ENCODE measurements at regions not wholly inside any gene's neighbourhood (a gene's known extent, or its start where the extent isn't known, plus 50 kb on each side); places are given as distances from the start of the nearest gene placed in this dataset.

- no peak overlapping the region for H3K27ac ChIP-seq
- no peak for ATAC-seq
- peaks cover 2% of the 10 kb centered on the region for H3K9me3 ChIP-seq
- no peak overlapping the region for H3K4me3 ChIP-seq
- intact Hi-C loops (cut with DNase I): no loop called here
- no peak for DNase-seq
- H3K36me3 ChIP-seq: no peaks in the 10 kb centered on the region
- no peak for TF ChIP-seq CTCF (IDR thresholded peaks at IDR 0.05)
- no peaks in the 10 kb centered on the region for H3K27me3 ChIP-seq (ENCODE audit: low read depth)
- no peaks in the 10 kb centered on the region for H3K4me1 ChIP-seq
These were observed 610.4 kb upstream of the NETO1 start for GRCh38 chr18:73478191-73478590.

GRCh38 chr18:73476031-73476430 lies 608.2 kb upstream of the NETO1 start:
- no peak overlapping the region for H3K27ac ChIP-seq
- no peaks in the 10 kb centered on the region for H3K4me1 ChIP-seq
- no peaks in the 10 kb centered on the region for H3K36me3 ChIP-seq
- H3K9me3 ChIP-seq: peaks cover 5% of the 10 kb centered on the region
- no peaks in the 10 kb centered on the region for H3K27me3 ChIP-seq (ENCODE audit: low read depth)
- intact Hi-C loops (cut with DNase I): no loop called here
- ATAC-seq (no peak), DNase-seq (no peak)
- TF ChIP-seq CTCF (IDR thresholded peaks at IDR 0.05): no peak
- no peak overlapping the region for H3K4me3 ChIP-seq

- Histone ChIP-seq H3K4me3 (no peak overlapping the region), H3K9me3 (no peaks in the 10 kb centered on the region), H3K27me3 (ENCODE audit: low read depth) (no peaks in the 10 kb centered on the region), H3K36me3 (no peaks in the 10 kb centered on the region), H3K4me1 (no peaks in the 10 kb centered on the region), H3K27ac (no peak overlapping the region)
- ATAC-seq (no peak), DNase-seq (no peak)
- TF ChIP-seq CTCF (IDR thresholded peaks at IDR 0.05): no peak
- intact Hi-C loops (cut with DNase I): no loop called here
These were observed 594.3 kb upstream of the NETO1 start for GRCh38 chr18:73462092-73462491.

GRCh38 chr18:73461780-73462059 lies 593.9 kb upstream of the NETO1 start:
- DNase-seq: no peak
- Histone ChIP-seq H3K36me3 (no peaks in the 10 kb centered on the region), H3K27ac (no peak overlapping the region), H3K4me3 (no peak overlapping the region), H3K4me1 (no peaks in the 10 kb centered on the region), H3K9me3 (no peaks in the 10 kb centered on the region), H3K27me3 (ENCODE audit: low read depth) (no peaks in the 10 kb centered on the region)
- no peak for TF ChIP-seq CTCF (IDR thresholded peaks at IDR 0.05)
- ATAC-seq: no peak
- intact Hi-C loops (cut with DNase I): no loop called here

GRCh38 chr18:73461038-73461779 lies 593.4 kb upstream of the NETO1 start:
- no peaks in the 10 kb centered on the region for H3K4me1 ChIP-seq
- ATAC-seq (no peak), DNase-seq (no peak)
- H3K27me3 ChIP-seq (ENCODE audit: low read depth): no peaks in the 10 kb centered on the region
- no peak overlapping the region for H3K27ac ChIP-seq
- no peak overlapping the region for H3K4me3 ChIP-seq
- intact Hi-C loops (cut with DNase I): no loop called here
- TF ChIP-seq CTCF (IDR thresholded peaks at IDR 0.05): no peak
- no peaks in the 10 kb centered on the region for H3K36me3 ChIP-seq
- no peaks in the 10 kb centered on the region for H3K9me3 ChIP-seq
